SIG-M5 treated with dmso at 0.1 percent for 504 hours (cell line): ENCODE measurements at regions not wholly inside any gene's neighbourhood (a gene's known extent, or its start where the extent isn't known, plus 50 kb on each side); places are given as distances from the start of the nearest gene placed in this dataset.

Experiments
- DNase-seq: peaks from one replicate; lab custom pipeline; 2025; ENCODE audit not compliant: unreplicated experiment; lab: John Stamatoyannopoulos, UW

DNA sequence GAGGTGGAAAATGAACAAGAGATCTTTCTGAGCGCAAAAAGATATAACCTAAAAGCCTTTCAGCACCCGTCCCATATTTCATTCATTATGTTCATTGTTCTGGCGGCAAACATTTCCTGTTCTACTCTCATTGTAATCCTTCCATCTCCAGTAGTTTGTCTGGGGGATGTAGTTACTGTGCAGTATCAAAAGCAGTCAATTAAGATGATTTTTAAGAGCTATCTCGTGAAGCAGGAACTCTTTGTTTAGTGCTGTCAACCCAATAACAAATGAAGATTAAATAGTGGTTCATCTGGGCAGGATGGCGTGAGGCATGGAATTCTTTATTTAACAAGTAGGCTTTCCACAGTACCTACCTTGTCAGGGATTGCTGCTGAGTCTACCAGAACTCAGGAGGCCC lies 876.7 kb downstream of the HACE1 start:
- no peak for DNase-seq

GRCh38 chr6:103982574-103982973 lies 877.1 kb downstream of the HACE1 start:
- DNase-seq, result no peak

DNA sequence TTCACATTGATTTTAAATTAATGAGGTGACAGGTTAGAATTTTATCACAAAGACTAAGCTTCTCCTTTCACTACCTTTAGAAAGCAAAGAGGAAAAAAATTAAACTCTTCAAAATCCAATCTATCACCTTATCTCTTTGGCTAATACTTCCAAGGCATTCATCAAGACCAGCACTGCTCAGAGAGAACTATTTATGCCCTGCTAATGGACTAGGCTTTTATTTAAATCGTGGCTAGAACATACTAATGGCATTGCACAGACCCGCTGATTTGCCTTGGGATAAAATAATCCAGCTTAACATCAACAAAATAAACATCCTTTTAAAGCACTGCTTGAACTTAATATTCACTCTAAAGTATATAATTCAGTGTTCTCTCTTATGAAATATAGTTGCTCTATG lies 880.4 kb downstream of the HACE1 start:
- DNase-seq, result no peak

DNA sequence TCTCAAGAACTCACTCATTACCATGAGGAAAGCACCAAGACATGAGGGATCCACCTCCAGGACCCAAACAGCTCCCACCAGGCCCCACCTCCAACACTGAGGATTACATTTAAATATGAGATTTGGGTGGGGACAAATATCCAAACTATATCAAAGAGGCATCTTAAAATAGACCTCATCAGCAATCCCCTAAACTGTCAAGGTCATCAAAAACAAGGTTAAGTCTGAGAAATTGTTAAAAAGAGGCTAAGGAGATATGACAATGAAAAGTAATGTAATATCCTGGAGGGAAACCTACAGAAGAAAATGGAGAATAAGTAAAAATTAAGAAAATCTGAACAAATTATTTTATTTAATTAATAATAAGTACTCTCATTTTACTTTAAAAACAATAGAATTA lies 922.3 kb downstream of the HACE1 start:
- no peak for DNase-seq

GRCh38 chr6:103925317-103925716 lies 934.4 kb downstream of the HACE1 start:
- no peak for DNase-seq

DNA sequence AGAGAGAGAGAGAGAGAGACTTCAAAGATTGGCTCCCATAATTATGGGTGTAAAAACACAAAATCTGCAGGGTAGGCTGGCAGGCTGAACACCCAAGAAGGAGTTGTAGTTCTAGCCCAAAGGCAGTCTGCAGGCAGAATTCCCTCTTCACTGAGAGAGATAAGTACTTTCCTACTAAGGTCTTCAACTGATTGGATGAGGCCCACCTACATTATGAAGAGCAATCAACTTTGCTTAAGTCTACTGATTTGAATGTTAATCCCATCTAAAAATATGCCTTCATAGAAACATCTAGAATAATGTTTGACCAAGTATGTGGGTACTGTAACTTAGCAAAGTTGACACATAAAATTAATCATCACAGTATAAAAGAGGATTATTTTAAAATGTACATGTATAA lies 949.7 kb downstream of the HACE1 start:
- no peak for DNase-seq

DNA sequence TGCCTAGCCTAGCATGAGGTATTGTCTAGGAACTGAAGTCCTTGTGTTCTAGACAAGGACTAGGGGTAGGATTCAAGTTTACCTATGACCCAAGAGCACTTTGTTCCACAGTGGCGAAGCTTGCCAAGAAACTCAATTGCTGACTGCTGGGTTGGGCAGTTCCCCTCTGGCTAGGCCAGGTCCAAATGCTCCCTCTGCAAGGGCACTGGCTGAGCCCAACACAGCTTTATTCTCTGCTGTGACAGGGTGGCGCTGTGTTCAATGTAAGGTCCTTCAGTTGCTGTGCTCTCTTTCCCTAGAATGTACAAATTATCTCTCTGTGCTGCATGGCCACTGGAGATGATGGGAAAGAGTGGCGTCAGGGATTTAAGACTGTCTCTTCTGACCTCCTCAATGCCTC lies 950.8 kb downstream of the HACE1 start:
- DNase-seq, result no peak

DNA sequence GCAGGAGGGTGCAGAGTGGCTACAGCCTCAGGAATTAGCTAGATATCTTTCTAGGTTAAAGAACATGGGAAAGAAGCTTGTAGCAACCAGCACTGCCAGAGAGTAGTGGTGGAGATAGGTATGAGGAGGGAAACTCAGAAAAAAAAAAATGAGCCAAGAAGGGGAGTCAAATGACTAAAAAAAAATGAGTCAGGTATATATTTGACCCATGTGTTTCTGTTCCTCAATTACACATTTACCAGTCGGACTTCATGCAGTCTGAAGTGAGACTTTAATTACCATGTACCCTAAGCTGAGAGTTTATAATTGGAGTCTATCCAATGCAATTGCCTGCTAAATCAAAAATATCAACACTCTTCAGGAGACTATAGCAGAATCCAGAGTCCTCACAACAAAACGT lies 964.6 kb downstream of the HACE1 start:
- no peak for DNase-seq

- no peak for DNase-seq
Measured at GRCh38 chr6:103893141-103893581, 966.6 kb downstream of the HACE1 start.

- no peak for DNase-seq
Measured at GRCh38 chr6:103886951-103887350, 972.8 kb downstream of the HACE1 start.

- DNase-seq, result no peak
Measured at GRCh38 chr6:103885446-103885845, 974.3 kb downstream of the HACE1 start.

- no peak for DNase-seq
Measured at GRCh38 chr6:103879800-103880199, 979.9 kb downstream of the HACE1 start.

DNA sequence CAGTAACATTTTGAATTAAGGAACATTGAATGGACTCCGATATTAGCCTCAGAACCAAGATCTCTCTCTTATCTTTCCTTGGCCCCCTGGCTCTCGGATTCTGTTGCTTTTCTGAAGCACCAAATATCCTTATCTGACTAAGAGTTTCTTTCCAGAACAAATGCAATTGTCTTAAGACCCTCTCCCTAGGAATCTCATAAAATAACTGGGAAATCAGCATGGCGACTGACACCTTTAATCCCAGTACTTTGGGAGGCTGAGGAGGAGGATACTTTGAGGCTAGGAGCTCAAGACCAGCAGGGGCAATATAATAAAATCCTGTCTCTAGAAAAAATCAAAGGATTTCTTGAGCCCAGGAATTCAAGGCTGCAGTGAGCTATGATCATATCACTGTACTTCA lies 984.5 kb downstream of the HACE1 start:
- DNase-seq, result no peak

DNA sequence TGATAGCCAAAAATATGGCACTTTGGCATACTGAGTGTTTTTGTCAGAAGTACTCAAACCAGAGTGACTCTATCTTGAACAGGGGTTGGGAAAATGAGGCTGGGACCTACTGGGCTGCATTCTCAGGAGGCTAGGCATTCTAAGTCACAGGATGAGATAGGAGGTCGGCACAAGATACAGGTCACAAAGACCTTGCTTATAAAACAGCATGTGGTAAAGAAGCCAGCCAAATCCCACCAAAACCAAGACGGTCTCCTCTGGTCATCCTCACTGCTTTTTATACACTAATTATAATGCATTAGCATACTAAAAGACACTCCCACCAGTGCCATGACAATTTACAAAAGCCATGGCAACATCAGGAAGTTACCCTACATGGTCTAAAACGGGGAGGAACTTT lies 985.1 kb downstream of the HACE1 start:
- no peak for DNase-seq

DNA sequence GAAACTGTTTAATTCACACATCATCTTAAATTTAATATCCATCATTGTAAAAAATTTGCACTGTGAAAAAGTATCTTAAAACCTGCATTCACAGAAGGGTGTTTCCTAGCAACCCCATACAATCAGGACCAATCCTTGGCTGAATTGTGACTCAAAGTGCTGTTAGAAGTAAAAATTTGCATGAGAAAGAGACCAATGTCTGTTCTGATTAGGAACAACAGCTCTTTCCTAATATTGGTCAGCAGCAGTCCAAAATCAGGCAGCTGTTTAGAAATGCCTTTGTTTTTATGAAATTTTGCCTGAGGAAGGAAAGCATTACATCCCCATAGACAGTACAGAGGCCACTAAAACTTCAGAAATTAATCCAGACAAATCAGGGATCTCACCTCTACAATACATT lies 987.0 kb downstream of the HACE1 start:
- no peak for DNase-seq

DNA sequence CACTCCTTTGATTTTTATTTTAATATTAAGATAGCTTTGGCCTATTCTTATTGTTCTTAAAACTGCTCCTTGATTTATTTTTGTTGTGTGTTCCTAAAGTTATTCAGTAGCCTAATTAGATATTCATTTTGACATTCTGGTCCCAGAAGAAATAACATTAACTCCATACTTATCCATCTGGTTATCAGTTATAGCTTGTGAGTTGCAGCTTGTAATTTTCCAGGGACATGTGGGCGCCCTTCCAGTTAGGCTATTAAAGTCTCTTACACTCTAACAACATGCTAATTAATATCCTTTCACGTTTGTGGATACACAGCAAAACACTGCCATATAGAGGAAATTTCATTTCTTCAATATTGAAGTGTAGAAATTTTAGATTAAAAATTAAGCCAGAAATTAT lies 987.5 kb downstream of the HACE1 start:
- DNase-seq, result no peak

DNA sequence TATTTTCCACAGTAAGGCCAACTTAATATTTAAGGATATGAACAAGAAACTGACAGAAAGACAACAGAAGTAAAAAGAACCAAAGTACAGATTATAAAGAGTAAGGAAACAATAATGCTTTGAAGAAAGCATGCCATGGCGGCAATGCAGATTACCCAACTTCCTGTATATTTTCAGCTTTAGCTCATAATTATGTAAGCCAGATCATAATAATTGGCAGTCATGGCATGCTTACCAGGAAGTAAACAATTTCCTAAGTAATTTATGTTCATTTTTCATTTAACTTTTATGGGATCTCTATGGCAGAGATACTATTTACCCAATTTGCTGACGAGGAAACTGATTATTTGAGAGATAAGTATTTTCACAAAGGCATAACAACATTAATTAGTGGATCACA lies 988.7 kb downstream of the HACE1 start:
- no peak for DNase-seq

DNA sequence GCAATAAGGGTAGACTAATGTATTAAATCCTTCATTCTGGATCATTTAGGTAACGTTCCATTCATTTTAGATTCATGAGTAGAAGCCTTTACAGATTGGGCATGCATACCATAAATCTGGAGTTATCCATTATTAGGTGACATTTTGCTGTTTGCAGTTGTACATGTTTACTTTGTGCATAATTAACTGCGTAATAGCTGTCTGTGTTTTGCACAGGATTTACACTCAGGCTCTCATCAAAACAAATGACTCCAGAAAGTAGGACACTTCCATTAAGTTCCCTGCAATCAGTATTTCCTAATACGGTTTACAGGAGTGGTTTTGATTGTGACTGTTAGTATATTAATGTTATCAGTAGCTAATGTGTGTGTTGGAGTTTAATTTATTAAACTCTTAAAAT lies 997.4 kb downstream of the HACE1 start:
- no peak for DNase-seq

- no peak for DNase-seq
Measured at GRCh38 chr6:103858003-103858402, 1001.7 kb downstream of the HACE1 start.

- DNase-seq, result no peak
Measured at GRCh38 chr6:103855750-103856149, 1004.0 kb downstream of the HACE1 start.

GRCh38 chr6:103854059-103854458 lies 1005.7 kb downstream of the HACE1 start:
- no peak for DNase-seq

- no peak for DNase-seq
Measured at GRCh38 chr6:103838457-103838856, 1021.3 kb downstream of the HACE1 start.

- DNase-seq, result no peak
Measured at GRCh38 chr6:103826209-103826608, 1033.5 kb downstream of the HACE1 start.

DNA sequence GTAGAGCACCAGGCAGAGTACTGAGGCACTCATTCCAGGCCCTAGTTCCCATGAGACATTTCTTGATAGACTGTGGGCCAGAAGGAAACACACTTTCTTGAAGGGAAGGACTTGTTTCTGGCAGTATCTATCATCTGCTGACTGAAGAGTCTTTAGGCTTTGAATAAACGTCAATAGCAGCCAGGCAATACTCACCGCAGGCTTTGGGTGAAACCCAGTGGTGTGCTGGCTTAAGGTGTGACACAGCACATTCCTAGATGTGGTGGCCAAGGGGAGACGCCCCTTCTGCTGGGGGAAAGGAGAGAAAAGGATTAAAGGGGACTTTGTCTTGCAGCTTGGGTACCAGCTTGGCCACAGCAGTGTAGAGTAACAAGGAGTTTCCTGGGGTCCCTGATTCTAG lies 1039.6 kb downstream of the HACE1 start:
- DNase-seq, result no peak
